OCI-LY7 (cell line): ENCODE measurements at regions not wholly inside any gene's neighbourhood (a gene's known extent, or its start where the extent isn't known, plus 50 kb on each side); places are given as distances from the start of the nearest gene placed in this dataset.

Experiments used
- BruUV-seq: library from RNA; stranded (reverse); fragments of 400-500 nt; replicated peaks from 2 replicates; lab custom pipeline; 2021; lab: Mats Ljungman, UMichigan
- CTCF ChIA-PET: fragments of 300-600 bp; sonication (Branson Sonifier 250); formaldehyde crosslinking; loops from one replicate; lab custom pipeline; 2022; ENCODE audit warnings: antibody characterized with exemption; ENCODE audit not compliant: unreplicated experiment; lab: Charles Lee
- POLR2A ChIA-PET: fragments of 300-600 bp; sonication (Branson Sonifier 250); formaldehyde crosslinking; loops from one replicate; lab custom pipeline; 2022; ENCODE audit warnings: antibody characterized with exemption; lab: Charles Lee
- DNase-seq: peaks from one replicate; pipeline ENCODE4 v3.0.0-alpha.2; 2015; ENCODE audit warnings: low spot score
- H2AFZ ChIP-seq: fragments of 200-600 bp; sonication (generic), shearing (Covaris generic); 2 replicates; pipeline ENCODE4 v1.6.1; 2014; ENCODE audit warnings: mild to moderate bottlenecking, antibody characterized with exemption, low read length, moderate library complexity
- H3K27ac ChIP-seq: fragments of 200-600 bp; sonication (generic); 2 replicates; pipeline ENCODE4 v1.5.1; 2014; ENCODE audit warnings: mixed run types, low read depth, mild to moderate bottlenecking, moderate library complexity, low read length, inconsistent platforms; ENCODE audit not compliant: poor library complexity, severe bottlenecking
- H3K36me3 ChIP-seq: fragments of 200-600 bp; sonication (generic); 2 replicates; pipeline ENCODE4 v1.6.1; 2014; ENCODE audit warnings: mild to moderate bottlenecking, antibody characterized with exemption, low read length, moderate library complexity, mixed read lengths; ENCODE audit not compliant: insufficient read depth
- H3K4me1 ChIP-seq: fragments of 200-600 bp; sonication (generic); 2 replicates; pipeline ENCODE4 v1.5.1; 2014; ENCODE audit warnings: mild to moderate bottlenecking, low read length; ENCODE audit not compliant: insufficient read depth, poor library complexity, severe bottlenecking
- H3K4me2 ChIP-seq: fragments of 200-600 bp; sonication (generic); 2 replicates; pipeline ENCODE4 v1.6.1; 2014; ENCODE audit warnings: mild to moderate bottlenecking, low read length
- H3K4me3 ChIP-seq: fragments of 200-600 bp; sonication (generic); 2 replicates; pipeline ENCODE4 v1.5.1; 2014; ENCODE audit warnings: mild to moderate bottlenecking, low read depth, low read length; ENCODE audit not compliant: poor library complexity, severe bottlenecking
- H3K79me2 ChIP-seq: fragments of 200-600 bp; sonication (generic); 2 replicates; pipeline ENCODE4 v1.6.1; 2016; ENCODE audit warnings: low read depth, mild to moderate bottlenecking, low read length, moderate library complexity, mixed read lengths; ENCODE audit not compliant: insufficient read depth
- H3K9me2 ChIP-seq: fragments of 200-600 bp; sonication (generic); 2 replicates; pipeline ENCODE4 v1.6.1; 2016; ENCODE audit warnings: mild to moderate bottlenecking, low read length, mixed read lengths; ENCODE audit not compliant: insufficient read depth
- H3K9me3 ChIP-seq: fragments of 200-600 bp; sonication (generic); 2 replicates; pipeline ENCODE4 v1.6.1; 2014; ENCODE audit warnings: mild to moderate bottlenecking, mixed run types, low read length, mixed read lengths
- H4K20me1 ChIP-seq: fragments of 200-600 bp; sonication (generic); 2 replicates; pipeline ENCODE4 v1.6.1; 2014; ENCODE audit warnings: mild to moderate bottlenecking, antibody characterized with exemption, low read length, moderate library complexity, mixed read lengths; ENCODE audit not compliant: insufficient read depth
- CTCF ChIP-seq: fragments of 200-600 bp; sonication (generic); conservative IDR thresholded peaks from 2 replicates; pipeline ENCODE4 v1.5.1; 2014; ENCODE audit warnings: mild to moderate bottlenecking, antibody characterized with exemption, low read length, moderate library complexity, mixed read lengths
- EZH2phosphoT487 ChIP-seq: fragments of 200-600 bp; sonication (generic); IDR thresholded peaks from 2 replicates; pipeline ENCODE4 v1.6.1; 2018; ENCODE audit warnings: low read depth, borderline replicate concordance, mild to moderate bottlenecking, mixed run types, antibody characterized with exemption, low read length, moderate library complexity, mixed read lengths
- intact Hi-C: fragments of 100-400 bp; cut with micrococcal nuclease; formaldehyde crosslinking; loops from one replicate; pipeline ENCODE4 v1.10.0; 2022; ENCODE audit not compliant: unreplicated experiment

- intact Hi-C loops = no loop called here
- Histone ChIP-seq H3K36me3 (no peaks in the 10 kb centered on the region), H3K4me2 (no peak overlapping the region), H3K79me2 (no peaks in the 10 kb centered on the region), H3K4me3 (no peak overlapping the region), H3K9me2 (no peaks in the 10 kb centered on the region), H3K27ac (no peak overlapping the region), H3K4me1 (no peaks in the 10 kb centered on the region), H4K20me1 (no peaks in the 10 kb centered on the region), H3K9me3 (no peaks in the 10 kb centered on the region), H2AFZ (no peak overlapping the region)
- ChIA-PET CTCF (no interaction called here), POLR2A (no interaction called here)
- BruUV-seq = no TSS peak
- DNase-seq = no peak
- TF ChIP-seq EZH2phosphoT487 (no peak), CTCF (no peak)
Measured at GRCh38 chr1:233549404-233549803, 64.5 kb upstream of the KCNK1 start.

- no peaks in the 10 kb centered on the region for H3K79me2 ChIP-seq
- intact Hi-C loops = no loop called here
- H2AFZ ChIP-seq = no peak overlapping the region
- no peaks in the 10 kb centered on the region for H3K9me2 ChIP-seq
- TF ChIP-seq CTCF = no peak
- no peak for TF ChIP-seq EZH2phosphoT487
- POLR2A ChIA-PET = no interaction called here
- CTCF ChIA-PET = no interaction called here
- no peaks in the 10 kb centered on the region for H3K9me3 ChIP-seq
- H3K4me2 ChIP-seq = no peak overlapping the region
- H3K36me3 ChIP-seq = no peaks in the 10 kb centered on the region
- H3K4me3 ChIP-seq = no peak overlapping the region
- no peaks in the 10 kb centered on the region for H3K4me1 ChIP-seq
- no peak overlapping the region for H3K27ac ChIP-seq
- no peaks in the 10 kb centered on the region for H4K20me1 ChIP-seq
- DNase-seq = no peak
- no TSS peak for BruUV-seq
Measured at GRCh38 chr1:233549917-233550316, 64.0 kb upstream of the KCNK1 start.

GRCh38 chr1:233554037-233554436, 59.9 kb upstream of the KCNK1 start:
- Histone ChIP-seq H3K9me3 (no peaks in the 10 kb centered on the region), H2AFZ (no peak overlapping the region), H3K79me2 (no peaks in the 10 kb centered on the region), H3K4me1 (no peaks in the 10 kb centered on the region), H3K4me2 (no peak overlapping the region), H4K20me1 (no peaks in the 10 kb centered on the region), H3K36me3 (no peaks in the 10 kb centered on the region), H3K9me2 (no peaks in the 10 kb centered on the region), H3K4me3 (no peak overlapping the region), H3K27ac (no peak overlapping the region)
- ChIA-PET CTCF (no interaction called here), POLR2A (no interaction called here)
- TF ChIP-seq EZH2phosphoT487 (no peak), CTCF (no peak)
- no TSS peak for BruUV-seq
- intact Hi-C loops = no loop called here
- no peak for DNase-seq
